NCI-H748 treated with DMSO at 0.1 percent for 48 hours (cell line): ENCODE measurements at regions not wholly inside any gene's neighbourhood (a gene's known extent, or its start where the extent isn't known, plus 50 kb on each side); places are given as distances from the start of the nearest gene placed in this dataset.
"Not testable (repeated sequence)": the region's sequence is repeated elsewhere in the genome, so short reads cannot be mapped to it uniquely, and the experiment has no call there.

ENCODE experiments used
- DNase-seq: peaks from one replicate; lab custom pipeline; 2025; lab: John Stamatoyannopoulos, UW

- DNase-seq: not testable (repeated sequence)
Measured at GRCh38 chr9:89695979-89696378, 91.2 kb downstream of the GADD45G start.

- DNase-seq: no peak
Measured at GRCh38 chr9:89696780-89697179, 92.0 kb downstream of the GADD45G start.

DNA sequence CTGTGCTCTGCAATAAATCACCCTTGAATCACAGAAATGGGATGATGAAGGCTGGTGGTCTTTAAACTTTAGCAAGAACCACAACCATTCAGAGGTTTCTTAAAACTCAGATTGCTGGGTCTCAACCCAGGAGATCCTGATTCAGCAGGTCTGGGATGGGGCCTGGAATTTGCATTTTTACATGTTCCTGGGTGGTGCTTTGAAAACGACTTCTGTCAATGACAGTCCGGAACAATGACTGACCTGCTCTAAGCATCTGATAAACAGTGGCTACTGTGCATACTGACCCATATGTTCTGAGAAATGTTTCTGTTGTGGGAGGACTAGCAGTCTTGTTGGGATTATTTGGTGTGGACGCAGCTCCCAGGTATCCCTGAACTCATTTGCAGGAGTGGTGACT is 92.7 kb downstream of the GADD45G start:
- DNase-seq: no peak

DNA sequence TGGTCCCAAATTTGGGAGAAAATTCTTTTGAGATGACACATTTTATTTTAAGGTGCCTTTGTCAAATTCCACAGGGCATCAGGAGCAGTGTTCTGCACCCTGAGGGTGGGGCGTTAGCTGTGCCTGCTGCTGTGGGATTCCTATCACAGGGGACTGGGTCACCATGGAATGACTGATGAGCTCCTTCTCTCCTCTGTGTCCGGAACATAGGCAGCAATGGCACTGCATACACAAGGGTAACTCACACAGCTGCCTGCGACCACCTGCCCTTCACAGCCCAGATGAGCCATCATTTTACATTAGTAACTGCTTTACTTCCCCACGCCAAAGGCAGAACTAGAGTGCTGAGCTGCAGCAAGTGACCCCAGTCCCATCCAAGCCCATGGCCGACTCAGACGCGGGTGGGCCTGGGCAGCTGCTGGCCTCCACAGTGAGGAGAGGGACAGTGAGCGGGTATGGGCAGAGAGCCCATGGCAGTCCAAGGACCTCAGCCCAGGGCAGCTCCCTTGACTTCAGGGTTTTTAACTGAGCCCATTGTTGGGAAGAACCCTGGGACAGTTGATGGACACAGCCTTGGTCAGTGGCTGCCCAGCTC is 93.7 kb downstream of the GADD45G start:
- no peak for DNase-seq

DNA sequence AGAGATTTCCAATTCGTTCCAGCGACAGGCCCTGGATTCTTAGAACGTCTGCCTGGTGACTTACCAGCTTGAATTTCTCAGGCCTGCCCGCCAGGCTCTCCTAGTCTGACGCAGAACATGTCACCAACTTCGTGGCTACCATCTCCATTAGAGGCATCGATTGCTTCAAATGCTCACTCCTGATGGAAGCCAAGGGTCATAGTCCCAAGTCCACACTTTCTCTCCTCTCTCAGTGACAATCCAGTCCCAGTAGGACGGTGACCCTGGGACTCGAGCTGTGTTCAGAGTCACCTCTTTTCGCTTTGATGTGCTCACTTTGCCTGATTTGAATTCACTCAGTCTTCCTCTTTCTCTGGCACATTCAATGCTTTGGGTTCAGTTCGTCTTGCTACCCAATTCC is 94.8 kb downstream of the GADD45G start:
- DNase-seq: no peak

DNA sequence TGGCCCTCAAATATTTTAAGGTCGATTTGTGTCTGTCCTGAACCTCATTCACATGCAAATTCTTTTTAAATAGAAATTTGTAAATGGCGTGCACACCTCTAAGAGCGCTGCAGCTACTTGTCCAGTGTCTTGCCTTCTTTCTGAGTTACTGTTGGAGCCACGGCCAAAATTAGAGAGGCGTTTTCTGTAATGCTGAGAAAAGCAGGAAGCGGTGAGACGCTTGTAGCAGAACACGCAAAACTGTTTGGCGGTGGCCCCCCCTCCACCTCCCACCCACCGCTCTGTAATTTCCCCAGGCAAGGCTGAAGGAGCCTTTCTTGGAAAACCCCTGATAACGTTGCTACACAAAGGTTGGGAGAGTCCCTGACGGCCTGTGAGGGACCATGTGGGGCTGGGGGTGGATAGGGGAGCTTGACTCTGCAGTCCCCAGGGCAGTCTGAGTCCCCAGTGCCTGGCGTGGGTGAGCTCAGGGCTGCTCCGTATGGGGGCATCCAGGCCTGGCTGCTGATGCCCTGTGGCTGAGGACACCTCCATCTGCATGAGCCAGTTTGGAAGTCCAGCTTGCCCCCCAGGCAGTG is 96.5 kb downstream of the GADD45G start:
- DNase-seq: no peak

GRCh38 chr9:89702401-89702800 is 97.6 kb downstream of the GADD45G start:
- no peak for DNase-seq

- no peak for DNase-seq
Measured at GRCh38 chr9:89705651-89706050, 100.8 kb downstream of the GADD45G start.

- DNase-seq: no peak
Measured at GRCh38 chr9:89706086-89706485, 101.3 kb downstream of the GADD45G start.

GRCh38 chr9:89706731-89707191 is 101.9 kb downstream of the GADD45G start:
- DNase-seq: no peak

- no peak for DNase-seq
Measured at GRCh38 chr9:89710697-89711096, 105.9 kb downstream of the GADD45G start.

DNA sequence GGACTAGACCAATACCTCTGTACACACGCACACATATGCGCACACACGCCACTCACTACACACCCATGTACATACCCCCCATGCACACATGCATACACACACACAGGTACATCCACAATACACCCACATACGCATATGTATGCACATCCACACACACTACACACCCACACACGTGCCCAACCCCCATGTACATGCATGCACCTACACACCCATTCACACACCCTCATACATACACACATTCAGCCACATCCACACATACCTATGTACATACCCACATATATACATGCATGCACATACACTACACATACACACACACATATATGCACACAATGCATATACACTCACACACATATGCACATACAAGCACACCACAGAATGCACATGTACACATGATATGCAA is 107.1 kb downstream of the GADD45G start:
- no peak for DNase-seq

GRCh38 chr9:89712283-89712682 is 107.5 kb downstream of the GADD45G start:
- DNase-seq: no peak

- no peak for DNase-seq
Measured at GRCh38 chr9:89714321-89714720, 109.5 kb downstream of the GADD45G start.

DNA sequence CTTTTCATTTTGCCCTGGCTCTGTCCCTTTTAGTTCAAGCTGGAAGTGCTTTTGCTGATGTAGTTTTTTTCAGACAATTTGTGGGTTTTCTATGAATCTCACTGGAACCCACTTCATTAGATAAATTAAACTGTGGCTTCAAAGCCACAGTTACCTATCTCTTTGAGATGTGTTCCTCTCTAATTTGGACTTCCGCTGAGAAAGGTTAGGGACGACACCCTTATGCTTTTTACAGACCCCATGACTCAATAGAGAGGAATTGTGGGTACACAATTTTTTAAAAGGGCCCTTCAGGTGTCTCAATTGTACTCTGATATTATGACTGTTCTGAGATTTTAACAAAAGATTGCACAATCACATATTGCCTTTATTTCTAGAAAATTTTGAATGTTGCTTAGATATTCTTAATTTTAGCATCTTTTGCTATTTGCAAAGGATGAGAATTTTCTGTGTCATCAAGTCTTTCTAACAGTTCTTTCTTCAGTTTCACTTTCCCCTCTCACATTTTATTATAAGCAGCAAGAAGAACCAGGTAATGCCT is 110.6 kb downstream of the GADD45G start:
- DNase-seq: no peak

- no peak for DNase-seq
Measured at GRCh38 chr9:89715881-89716280, 111.1 kb downstream of the GADD45G start.

- no peak for DNase-seq
Measured at GRCh38 chr9:89716559-89716958, 111.7 kb downstream of the GADD45G start.

DNA sequence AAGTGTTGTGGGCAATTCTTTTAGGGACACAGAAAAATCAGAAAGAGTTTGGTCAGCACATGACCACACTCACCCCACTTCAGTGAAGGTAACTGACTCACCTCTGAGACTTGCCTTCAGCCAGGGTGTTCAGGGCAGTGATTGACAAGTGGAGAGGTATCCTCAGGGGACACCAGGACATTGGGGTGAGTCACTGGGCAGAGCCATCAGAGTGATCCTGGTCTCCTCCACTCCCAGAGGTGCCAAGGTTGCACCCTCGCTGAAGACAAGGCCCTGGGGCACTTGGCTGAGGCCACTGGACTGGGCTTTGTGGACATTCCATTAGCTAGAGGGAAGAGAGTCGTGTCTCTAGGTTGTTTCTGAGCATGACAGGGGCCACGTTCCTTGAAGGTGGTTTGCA is 113.4 kb downstream of the GADD45G start:
- DNase-seq: no peak

- DNase-seq: no peak
Measured at GRCh38 chr9:89718651-89719050, 113.8 kb downstream of the GADD45G start.

DNA sequence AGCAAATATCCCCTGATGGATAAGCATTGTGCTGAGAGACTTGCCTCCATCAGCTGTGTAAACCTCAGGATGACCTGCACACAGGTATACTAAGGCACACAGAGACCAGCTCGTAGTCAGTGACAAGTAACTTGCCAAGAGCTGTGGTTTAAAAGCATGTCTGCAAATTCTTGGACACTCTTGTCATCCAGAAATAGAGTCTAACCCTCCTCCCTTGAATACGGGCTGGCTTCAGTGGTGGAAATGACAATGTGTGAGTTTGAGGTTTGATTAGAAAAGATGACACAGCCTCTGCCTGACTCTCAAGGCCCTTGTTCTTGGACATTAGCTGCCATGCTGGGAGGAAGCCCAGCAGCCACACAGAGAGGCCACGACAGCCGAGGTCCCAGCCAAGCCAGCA is 114.4 kb downstream of the GADD45G start:
- no peak for DNase-seq

DNA sequence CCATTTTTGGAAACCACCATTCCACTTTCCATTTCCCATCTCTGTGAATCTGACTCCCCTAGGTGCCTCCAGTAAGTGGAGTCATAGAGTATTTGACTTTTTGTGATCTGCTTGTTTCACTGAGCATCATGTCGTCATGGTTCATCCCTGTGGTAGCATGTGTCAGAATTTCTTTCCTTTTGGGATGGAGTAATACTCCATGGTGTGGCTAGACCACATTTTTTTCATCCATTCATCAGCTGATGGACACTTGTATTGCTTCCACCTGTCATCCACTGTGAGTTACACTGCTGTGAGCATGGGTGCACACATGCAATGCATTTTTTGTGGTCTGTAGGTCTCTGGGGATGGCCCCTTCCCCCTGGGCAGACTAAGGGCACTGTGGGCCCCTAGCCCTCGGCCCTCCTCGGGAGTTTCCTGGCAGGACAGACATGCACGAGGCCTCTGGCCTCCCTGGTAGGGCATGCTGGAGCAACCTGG is 115.9 kb downstream of the GADD45G start:
- DNase-seq: no peak

- DNase-seq: no peak
Measured at GRCh38 chr9:89721176-89721700, 116.4 kb downstream of the GADD45G start.

DNA sequence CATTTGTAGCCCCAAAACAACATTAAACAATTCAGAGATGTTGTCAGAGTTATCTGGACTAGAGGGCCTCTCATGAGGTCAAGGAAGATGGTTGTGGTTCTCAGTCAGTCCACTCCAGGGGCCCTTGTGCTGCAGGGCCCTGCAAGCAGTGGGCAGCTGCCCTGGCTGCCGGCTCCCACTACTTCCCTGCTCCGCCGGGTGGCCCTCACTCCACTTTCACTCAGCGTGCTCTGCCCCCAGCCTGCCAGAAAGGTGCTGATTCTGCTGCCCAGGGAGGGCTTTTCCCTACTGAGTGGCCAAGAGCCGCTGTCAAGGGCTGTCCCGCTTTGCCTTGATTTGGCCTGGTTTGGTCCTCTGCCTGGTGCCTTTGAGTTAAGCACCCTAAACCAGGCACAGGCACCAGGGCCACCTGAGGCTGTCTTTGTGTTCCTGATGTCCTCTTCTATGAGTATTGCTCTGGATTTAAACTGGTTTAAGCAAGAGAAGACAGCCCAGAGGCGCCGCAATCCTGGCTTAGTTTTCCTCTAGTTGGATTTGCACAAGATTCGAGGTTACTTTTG is 117.2 kb downstream of the GADD45G start:
- DNase-seq: no peak
